HFF-Myc (cell line): ENCODE measurements at regions not wholly inside any gene's neighbourhood (a gene's known extent, or its start where the extent isn't known, plus 50 kb on each side); places are given as distances from the start of the nearest gene placed in this dataset.

ENCODE experiments used
- DNase-seq: peaks from one replicate; pipeline ENCODE4 v3.0.0-alpha.2; 2011; ENCODE audit warnings: low read depth; ENCODE audit errors: extremely low read depth
- H3K4me3 ChIP-seq: replicated peaks from 2 replicates; pipeline ENCODE4 v1.5.1; 2011; ENCODE audit warnings: low read depth, mild to moderate bottlenecking, control low read depth, low read length
- CTCF ChIP-seq: IDR thresholded peaks from 2 replicates; pipeline ENCODE4 v1.5.1; 2012; ENCODE audit warnings: mild to moderate bottlenecking, low read depth, low read length, control low read depth; ENCODE audit errors: missing control alignments

- TF ChIP-seq CTCF, result no peak
- no peak overlapping the region for H3K4me3 ChIP-seq
- no peak for DNase-seq
Measured at GRCh38 chr5:39505363-39505762, 80.6 kb upstream of the DAB2 start.

GRCh38 chr5:39503155-39503554 is 78.4 kb upstream of the DAB2 start:
- H3K4me3 ChIP-seq, result no peak overlapping the region
- DNase-seq, result no peak
- no peak for TF ChIP-seq CTCF

- H3K4me3 ChIP-seq, result no peak overlapping the region
- TF ChIP-seq CTCF, result no peak
- DNase-seq, result no peak
Measured at GRCh38 chr5:39502704-39503103, 77.9 kb upstream of the DAB2 start.

GRCh38 chr5:39501397-39501796 is 76.6 kb upstream of the DAB2 start:
- TF ChIP-seq CTCF, result no peak
- H3K4me3 ChIP-seq, result no peak overlapping the region
- DNase-seq, result no peak

GRCh38 chr5:39500551-39501175 is 75.9 kb upstream of the DAB2 start:
- no peak for DNase-seq
- TF ChIP-seq CTCF, result no peak
- H3K4me3 ChIP-seq, result no peak overlapping the region

GRCh38 chr5:39498278-39498952 is 73.6 kb upstream of the DAB2 start:
- no peak for TF ChIP-seq CTCF
- no peak for DNase-seq
- no peak overlapping the region for H3K4me3 ChIP-seq
